ENCODE measurements at regions not wholly inside any gene's neighbourhood (a gene's known extent, or its start where the extent isn't known, plus 50 kb on each side); places are given as distances from the start of the nearest gene placed in this dataset.

DNA sequence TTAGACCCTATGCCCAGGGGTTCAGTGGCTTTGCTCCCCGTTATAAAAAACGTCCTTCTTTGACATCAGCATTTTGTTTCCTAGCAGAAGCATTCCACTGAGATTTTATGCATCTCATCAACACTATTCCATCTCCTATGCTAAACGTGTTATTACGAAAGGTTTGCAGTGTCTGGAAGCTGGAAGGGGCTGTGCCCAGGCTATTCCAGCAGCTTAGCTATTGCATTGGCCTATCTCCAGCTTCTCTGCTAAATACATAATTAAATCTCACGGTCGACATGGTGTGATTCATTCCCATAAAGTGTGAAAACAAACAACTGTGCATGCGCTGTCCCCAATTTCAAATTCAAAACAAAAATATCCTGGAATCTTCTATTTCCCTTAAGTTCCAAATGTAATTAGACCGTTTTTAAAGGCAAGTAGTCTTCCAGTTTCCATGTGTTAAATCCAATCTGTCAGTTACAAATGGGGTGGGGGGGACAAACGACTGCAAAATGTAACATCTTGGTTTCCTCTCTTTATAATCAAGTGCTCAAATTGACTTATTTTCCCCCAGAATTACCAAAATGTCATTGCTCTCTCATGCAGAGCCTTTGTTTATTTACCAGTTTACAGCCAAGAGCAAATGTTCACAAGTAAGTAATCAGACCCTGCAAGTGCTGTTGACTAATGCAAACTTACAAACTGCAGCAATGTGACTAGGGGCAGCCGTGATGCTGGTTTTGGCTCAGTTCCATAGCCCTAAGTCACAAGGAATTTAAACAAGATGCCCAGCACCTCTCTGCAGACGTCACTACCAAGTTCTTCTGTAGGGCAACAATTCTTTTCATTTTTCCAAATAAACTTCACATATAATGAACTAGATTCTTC lies 212.3 kb upstream of the RORB start (continued):
- TF ChIP-seq, protein P1, sequence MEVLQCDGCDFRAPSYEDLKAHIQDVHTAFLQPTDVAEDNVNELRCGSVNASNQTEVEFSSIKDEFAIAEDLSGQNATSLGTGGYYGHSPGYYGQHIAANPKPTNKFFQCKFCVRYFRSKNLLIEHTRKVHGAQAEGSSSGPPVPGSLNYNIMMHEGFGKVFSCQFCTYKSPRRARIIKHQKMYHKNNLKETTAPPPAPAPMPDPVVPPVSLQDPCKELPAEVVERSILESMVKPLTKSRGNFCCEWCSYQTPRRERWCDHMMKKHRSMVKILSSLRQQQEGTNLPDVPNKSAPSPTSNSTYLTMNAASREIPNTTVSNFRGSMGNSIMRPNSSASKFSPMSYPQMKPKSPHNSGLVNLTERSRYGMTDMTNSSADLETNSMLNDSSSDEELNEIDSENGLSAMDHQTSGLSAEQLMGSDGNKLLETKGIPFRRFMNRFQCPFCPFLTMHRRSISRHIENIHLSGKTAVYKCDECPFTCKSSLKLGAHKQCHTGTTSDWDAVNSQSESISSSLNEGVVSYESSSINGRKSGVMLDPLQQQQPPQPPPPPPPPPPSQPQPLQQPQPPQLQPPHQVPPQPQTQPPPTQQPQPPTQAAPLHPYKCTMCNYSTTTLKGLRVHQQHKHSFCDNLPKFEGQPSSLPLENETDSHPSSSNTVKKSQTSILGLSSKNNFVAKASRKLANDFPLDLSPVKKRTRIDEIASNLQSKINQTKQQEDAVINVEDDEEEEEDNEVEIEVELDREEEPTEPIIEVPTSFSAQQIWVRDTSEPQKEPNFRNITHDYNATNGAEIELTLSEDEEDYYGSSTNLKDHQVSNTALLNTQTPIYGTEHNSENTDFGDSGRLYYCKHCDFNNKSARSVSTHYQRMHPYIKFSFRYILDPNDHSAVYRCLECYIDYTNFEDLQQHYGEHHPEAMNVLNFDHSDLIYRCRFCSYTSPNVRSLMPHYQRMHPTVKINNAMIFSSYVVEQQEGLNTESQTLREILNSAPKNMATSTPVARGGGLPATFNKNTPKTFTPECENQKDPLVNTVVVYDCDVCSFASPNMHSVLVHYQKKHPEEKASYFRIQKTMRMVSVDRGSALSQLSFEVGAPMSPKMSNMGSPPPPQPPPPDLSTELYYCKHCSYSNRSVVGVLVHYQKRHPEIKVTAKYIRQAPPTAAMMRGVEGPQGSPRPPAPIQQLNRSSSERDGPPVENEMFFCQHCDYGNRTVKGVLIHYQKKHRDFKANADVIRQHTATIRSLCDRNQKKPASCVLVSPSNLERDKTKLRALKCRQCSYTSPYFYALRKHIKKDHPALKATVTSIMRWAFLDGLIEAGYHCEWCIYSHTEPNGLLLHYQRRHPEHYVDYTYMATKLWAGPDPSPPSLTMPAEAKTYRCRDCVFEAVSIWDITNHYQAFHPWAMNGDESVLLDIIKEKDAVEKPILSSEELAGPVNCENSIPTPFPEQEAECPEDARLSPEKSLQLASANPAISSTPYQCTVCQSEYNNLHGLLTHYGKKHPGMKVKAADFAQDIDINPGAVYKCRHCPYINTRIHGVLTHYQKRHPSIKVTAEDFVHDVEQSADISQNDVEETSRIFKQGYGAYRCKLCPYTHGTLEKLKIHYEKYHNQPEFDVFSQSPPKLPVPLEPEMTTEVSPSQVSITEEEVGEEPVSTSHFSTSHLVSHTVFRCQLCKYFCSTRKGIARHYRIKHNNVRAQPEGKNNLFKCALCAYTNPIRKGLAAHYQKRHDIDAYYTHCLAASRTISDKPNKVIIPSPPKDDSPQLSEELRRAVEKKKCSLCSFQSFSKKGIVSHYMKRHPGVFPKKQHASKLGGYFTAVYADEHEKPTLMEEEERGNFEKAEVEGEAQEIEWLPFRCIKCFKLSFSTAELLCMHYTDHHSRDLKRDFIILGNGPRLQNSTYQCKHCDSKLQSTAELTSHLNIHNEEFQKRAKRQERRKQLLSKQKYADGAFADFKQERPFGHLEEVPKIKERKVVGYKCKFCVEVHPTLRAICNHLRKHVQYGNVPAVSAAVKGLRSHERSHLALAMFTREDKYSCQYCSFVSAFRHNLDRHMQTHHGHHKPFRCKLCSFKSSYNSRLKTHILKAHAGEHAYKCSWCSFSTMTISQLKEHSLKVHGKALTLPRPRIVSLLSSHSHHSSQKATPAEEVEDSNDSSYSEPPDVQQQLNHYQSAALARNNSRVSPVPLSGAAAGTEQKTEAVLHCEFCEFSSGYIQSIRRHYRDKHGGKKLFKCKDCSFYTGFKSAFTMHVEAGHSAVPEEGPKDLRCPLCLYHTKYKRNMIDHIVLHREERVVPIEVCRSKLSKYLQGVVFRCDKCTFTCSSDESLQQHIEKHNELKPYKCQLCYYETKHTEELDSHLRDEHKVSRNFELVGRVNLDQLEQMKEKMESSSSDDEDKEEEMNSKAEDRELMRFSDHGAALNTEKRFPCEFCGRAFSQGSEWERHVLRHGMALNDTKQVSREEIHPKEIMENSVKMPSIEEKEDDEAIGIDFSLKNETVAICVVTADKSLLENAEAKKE (CRISPR knock-in tag; IDR thresholded peaks at IDR 0.05), result no peak
- no peak for TF ChIP-seq JUNB (IDR thresholded peaks at IDR 0.05; ENCODE audit: unreplicated experiment)
- no peak for TF ChIP-seq CREB1 (CRISPR knock-in tag; IDR thresholded peaks at IDR 0.05; ENCODE audit: low read depth)

DNA sequence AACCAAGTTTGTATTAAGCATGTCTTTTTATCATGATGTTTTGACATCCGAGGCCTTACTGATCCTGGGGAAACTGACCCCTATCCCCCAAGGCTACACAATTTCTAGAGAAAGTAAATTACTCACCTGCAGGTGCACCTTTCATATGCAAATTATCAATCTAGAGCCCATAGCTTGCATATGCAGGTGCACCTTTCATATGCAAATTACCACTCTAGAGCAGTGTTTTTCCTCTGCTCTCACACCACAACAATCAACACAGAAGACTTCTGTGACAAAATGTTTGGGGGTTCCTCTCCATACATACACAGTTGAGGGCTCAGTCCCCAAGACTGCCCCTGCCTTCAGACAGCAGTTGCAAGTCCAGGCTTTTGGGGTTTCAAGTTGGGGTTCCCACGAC lies 203.7 kb upstream of the RORB start:
- H3K4me1 ChIP-seq (ENCODE audit: insufficient read depth), result peaks cover 20% of the 10 kb centered on the region; the same call in 1 of the 2 replicates
- H3F3A ChIP-seq (replicated peaks; ENCODE audit: low read depth), result no peaks in the 10 kb centered on the region
- H3K9me2 ChIP-seq (ENCODE audit: insufficient read depth), result no peaks in the 10 kb centered on the region
- no peak overlapping the region for H3K4me3 Mint-ChIP-seq
- no peaks in the 10 kb centered on the region for H3K27me3 Mint-ChIP-seq (ENCODE audit: insufficient read depth, low read depth, poor library complexity)
- no peak overlapping the region for H3K4me3 ChIP-seq
- ATAC-seq (peak; percentile 81), DNase-seq (ENCODE audit: low spot score) (peak; percentile 94)
- H3K36me3 Mint-ChIP-seq (ENCODE audit: low read depth), result peaks cover 9% of the 10 kb centered on the region; the same call in 1 of the 3 replicates
- peaks cover 9% of the 10 kb centered on the region; the same call in 1 of the 3 replicates for H3K9me3 Mint-ChIP-seq
- H3K27me3 ChIP-seq (ENCODE audit: insufficient read depth), result no peaks in the 10 kb centered on the region
- TF ChIP-seq, protein P1 (CRISPR knock-in tag; IDR thresholded peaks at IDR 0.05), result peak; percentile 53
- TF ChIP-seq, protein P2, sequence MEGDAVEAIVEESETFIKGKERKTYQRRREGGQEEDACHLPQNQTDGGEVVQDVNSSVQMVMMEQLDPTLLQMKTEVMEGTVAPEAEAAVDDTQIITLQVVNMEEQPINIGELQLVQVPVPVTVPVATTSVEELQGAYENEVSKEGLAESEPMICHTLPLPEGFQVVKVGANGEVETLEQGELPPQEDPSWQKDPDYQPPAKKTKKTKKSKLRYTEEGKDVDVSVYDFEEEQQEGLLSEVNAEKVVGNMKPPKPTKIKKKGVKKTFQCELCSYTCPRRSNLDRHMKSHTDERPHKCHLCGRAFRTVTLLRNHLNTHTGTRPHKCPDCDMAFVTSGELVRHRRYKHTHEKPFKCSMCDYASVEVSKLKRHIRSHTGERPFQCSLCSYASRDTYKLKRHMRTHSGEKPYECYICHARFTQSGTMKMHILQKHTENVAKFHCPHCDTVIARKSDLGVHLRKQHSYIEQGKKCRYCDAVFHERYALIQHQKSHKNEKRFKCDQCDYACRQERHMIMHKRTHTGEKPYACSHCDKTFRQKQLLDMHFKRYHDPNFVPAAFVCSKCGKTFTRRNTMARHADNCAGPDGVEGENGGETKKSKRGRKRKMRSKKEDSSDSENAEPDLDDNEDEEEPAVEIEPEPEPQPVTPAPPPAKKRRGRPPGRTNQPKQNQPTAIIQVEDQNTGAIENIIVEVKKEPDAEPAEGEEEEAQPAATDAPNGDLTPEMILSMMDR (conservative IDR thresholded peaks at IDR 0.05; ENCODE audit: low read depth in 2 of 2), result no peak
- peak; percentile 91 for TF ChIP-seq NANOG (IDR thresholded peaks at IDR 0.05; ENCODE audit: borderline replicate concordance)
- H3K27ac Mint-ChIP-seq, result peak overlapping the region; percentile 96
- H3K4me2 ChIP-seq, result 0 out of 2 replicates have a peak overlapping the region, but pooled peaks have one; percentile 12
- H3K4me1 Mint-ChIP-seq, result peaks cover 36% of the 10 kb centered on the region
- H3K36me3 ChIP-seq (ENCODE audit: insufficient read depth), result no peaks in the 10 kb centered on the region
- H4K20me1 ChIP-seq (replicated peaks; ENCODE audit: insufficient read depth), result no peaks in the 10 kb centered on the region
- no peak overlapping the region for H2AFZ ChIP-seq
- no peaks in the 10 kb centered on the region for H3K79me2 ChIP-seq (replicated peaks; ENCODE audit: insufficient read depth)
- peak overlapping the region; percentile 92 for H3K27ac ChIP-seq (ENCODE audit: low read depth)
